Dendritic cell treated with granulocyte-macrophage colony-stimulating factor and Interleukin-4, amounts not matched to agents 40 ng/mL and 50 ng/mL, for 4 days (primary cell): ENCODE measurements at regions not wholly inside any gene's neighbourhood (a gene's known extent, or its start where the extent isn't known, plus 50 kb on each side); places are given as distances from the start of the nearest gene placed in this dataset.
"Not testable (repeated sequence)": the region's sequence is repeated elsewhere in the genome, so short reads cannot be mapped to it uniquely, and the experiment has no call there.

Experiments used
- H3K27ac Mint-ChIP-seq: one replicate; pipeline ENCODE4 v1.8.0; 2022; ENCODE audit warnings: mild to moderate bottlenecking, mixed read lengths
- H3K27me3 Mint-ChIP-seq: one replicate; pipeline ENCODE4 v1.8.0; 2022; ENCODE audit warnings: mild to moderate bottlenecking, mixed read lengths
- H3K36me3 Mint-ChIP-seq: one replicate; pipeline ENCODE4 v1.8.0; 2022; ENCODE audit warnings: low read depth, mixed read lengths
- H3K4me1 Mint-ChIP-seq: one replicate; pipeline ENCODE4 v1.8.0; 2022; ENCODE audit warnings: low read depth, mixed read lengths
- H3K4me3 Mint-ChIP-seq: one replicate; pipeline ENCODE4 v1.8.0; 2022; ENCODE audit warnings: mild to moderate bottlenecking, moderate library complexity, mixed read lengths
- H3K9me3 Mint-ChIP-seq: one replicate; pipeline ENCODE4 v1.8.0; 2022; ENCODE audit warnings: mixed read lengths
- intact Hi-C: fragments of 100-400 bp; cut with micrococcal nuclease; formaldehyde crosslinking; loops from one replicate; pipeline ENCODE4 v1.15.0; 2022

DNA sequence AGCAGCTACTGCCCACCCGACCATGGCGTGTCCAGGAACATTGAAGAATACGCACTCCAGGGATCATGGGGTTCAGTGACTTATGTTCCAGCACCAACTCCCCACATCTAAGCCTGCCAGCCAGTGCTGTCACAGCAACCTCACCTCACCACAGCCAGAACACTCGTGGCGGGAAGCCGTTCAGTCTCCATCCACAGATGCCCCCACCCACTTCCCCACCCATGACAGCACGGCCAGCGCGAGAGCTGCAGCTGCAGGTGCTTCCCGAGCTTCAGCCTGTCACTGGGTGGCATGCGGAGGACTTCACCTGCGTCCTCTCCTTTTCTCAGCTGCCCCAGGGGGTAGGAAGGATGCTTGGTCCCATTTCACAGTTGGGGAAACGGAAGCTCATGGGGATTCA lies 50.3 kb downstream of the RBFOX3 start:
- Mint-ChIP-seq H3K4me1 (peaks cover 13% of the 10 kb centered on the region), H3K9me3 (peaks cover 5% of the 10 kb centered on the region), H3K27ac (no peak overlapping the region), H3K36me3 (no peaks in the 10 kb centered on the region), H3K27me3 (peaks cover 51% of the 10 kb centered on the region), H3K4me3 (no peak overlapping the region)
- intact Hi-C loops, result no loop called here

DNA sequence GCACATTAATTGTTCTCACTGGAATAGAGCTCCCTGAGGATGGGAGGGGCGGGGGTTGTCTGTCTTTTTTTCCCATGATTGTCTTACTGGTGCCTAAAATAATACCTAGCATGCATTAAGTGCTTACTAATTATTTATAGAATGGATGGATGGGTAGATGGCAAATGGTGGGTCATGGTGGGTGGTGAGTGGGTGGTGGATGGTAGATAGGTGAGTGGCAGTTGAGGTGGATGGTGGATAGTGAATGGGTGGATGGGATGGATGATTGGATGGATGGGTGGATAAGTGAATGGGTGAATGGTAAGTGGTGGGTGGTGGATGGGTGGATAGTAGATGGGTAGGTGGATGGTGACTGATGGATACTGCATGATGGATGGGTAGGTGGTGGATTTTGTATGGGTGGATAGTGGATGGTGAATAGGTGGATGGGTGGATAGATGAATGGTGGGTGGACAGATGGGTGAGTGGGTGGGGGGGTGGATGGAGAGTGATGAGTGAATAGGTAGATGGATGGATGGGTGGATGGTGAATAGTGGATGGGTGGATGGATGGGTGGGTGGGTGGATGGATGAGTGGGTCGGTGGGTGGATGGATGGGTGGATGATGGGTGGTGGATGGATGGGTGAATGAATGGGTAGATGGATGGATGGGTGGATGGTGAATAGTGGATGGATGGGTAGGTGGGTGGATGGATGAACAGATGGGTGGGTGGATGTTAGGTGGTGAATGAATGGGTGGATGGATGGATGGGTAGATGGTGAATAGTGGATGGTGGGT lies 51.6 kb downstream of the RBFOX3 start:
- Mint-ChIP-seq H3K9me3 (peaks cover 11% of the 10 kb centered on the region), H3K4me1 (peaks cover 13% of the 10 kb centered on the region), H3K27me3 (peaks cover 47% of the 10 kb centered on the region), H3K36me3 (no peaks in the 10 kb centered on the region), H3K27ac (no peak overlapping the region), H3K4me3 (no peak overlapping the region)
- intact Hi-C loops, result no loop called here

DNA sequence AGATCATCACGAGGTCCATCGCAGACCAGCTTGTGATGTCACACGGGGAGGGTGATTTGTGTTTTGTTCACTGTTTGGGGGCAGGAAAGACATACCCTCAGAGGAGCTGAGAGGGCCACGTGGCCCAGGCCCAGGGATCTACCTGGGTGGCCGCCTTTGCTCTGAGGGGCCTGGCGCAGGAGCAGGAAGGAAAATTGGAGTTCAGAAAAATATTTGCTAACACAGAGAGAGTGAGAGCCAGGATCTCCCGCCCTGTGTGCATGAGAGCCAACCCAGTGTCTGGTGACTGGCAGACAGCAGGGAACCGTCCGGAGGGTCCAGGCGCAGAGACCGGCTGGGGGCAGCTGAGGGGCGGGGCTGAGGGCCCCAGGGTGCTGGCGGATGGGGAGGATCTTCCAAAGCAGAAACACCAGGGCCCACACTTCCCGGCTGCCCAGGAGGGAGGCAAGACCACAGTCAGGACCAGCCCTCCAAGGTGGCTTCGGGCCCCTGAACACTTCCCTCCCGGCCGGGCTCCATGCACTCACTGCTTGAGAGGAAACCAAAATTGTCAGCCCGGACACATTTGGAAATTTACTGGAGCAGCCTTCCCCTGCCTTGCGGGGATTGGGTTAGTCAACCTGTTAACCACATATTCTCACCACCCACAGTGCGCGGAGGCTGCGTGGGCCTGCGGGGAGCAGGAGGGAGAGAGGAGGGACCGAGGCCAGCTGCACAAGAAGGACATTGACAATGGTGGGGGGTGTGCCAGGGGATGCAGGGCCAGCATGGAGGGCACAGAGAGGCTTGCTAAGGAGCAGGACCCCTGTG lies 52.6 kb downstream of the RBFOX3 start:
- intact Hi-C loops, result no loop called here
- no peak overlapping the region for H3K27ac Mint-ChIP-seq
- peaks cover 39% of the 10 kb centered on the region for H3K27me3 Mint-ChIP-seq
- H3K9me3 Mint-ChIP-seq, result peaks cover 11% of the 10 kb centered on the region
- peaks cover 4% of the 10 kb centered on the region for H3K4me1 Mint-ChIP-seq
- H3K36me3 Mint-ChIP-seq, result no peaks in the 10 kb centered on the region
- no peak overlapping the region for H3K4me3 Mint-ChIP-seq

DNA sequence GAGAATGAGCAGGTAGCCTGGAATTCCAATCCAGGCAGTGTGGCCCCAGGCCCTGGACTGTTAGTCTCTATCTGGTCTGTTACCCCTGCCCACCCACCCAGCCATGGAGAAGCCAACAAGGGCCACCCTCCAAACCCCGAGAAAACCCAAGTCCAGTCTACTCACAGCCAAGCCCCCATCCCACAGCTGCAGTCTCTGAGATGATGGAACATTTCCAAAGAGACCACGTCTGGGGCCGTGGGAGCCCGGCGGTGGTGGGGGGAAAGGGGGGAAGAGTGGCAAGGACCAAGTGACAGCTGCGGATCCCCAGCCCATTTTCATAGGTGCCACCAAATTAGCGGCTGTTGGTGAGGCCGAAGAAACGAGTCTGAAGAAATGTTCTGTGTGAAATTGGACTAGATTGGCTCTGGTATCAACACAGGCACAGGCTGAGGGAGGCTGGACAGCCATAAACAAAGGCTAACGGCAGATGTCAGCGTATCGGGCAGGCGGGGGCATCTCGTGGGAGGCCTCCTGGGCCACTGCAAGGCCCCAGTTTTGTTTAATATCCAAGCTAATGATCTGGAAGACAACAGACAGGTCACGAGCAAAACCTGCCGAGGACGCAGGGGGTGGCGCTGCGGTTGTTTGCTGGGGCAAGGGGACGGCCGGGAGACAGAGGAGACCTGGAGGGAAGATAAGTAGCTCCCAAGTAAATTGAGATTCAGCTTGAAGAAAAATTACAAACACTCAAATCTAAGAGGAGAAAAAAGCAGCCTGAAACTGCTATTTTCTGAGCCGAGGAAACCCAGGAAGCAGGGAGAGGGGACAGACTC lies 53.4 kb downstream of the RBFOX3 start:
- H3K4me1 Mint-ChIP-seq, result no peaks in the 10 kb centered on the region
- H3K27me3 Mint-ChIP-seq, result peaks cover 31% of the 10 kb centered on the region
- peaks cover 11% of the 10 kb centered on the region for H3K9me3 Mint-ChIP-seq
- no peak overlapping the region for H3K27ac Mint-ChIP-seq
- intact Hi-C loops, result no loop called here
- H3K4me3 Mint-ChIP-seq, result no peak overlapping the region
- H3K36me3 Mint-ChIP-seq, result no peaks in the 10 kb centered on the region

DNA sequence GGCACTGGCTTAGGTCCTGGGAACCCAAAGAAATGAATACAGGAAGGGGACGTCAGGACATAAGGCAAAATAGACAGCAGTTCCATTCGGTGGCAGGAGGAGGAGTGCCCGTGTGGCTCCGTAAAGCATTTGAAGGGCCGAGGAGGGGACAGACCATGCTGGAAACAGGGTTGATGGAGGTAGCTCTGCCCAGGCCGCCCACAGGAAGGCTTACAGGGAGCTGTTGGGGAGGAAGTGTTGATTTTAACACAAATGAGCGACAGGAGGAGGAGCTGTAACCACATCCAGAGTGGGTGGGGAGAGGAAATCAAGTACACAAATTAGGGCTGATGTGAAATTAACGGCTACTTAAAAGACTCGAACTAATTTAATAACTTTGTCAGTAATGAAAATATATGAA lies 54.6 kb downstream of the RBFOX3 start:
- intact Hi-C loops, result no loop called here
- Mint-ChIP-seq H3K36me3 (no peaks in the 10 kb centered on the region), H3K27me3 (peaks cover 22% of the 10 kb centered on the region), H3K27ac (no peak overlapping the region), H3K4me1 (no peaks in the 10 kb centered on the region), H3K4me3 (no peak overlapping the region), H3K9me3 (peaks cover 11% of the 10 kb centered on the region)

DNA sequence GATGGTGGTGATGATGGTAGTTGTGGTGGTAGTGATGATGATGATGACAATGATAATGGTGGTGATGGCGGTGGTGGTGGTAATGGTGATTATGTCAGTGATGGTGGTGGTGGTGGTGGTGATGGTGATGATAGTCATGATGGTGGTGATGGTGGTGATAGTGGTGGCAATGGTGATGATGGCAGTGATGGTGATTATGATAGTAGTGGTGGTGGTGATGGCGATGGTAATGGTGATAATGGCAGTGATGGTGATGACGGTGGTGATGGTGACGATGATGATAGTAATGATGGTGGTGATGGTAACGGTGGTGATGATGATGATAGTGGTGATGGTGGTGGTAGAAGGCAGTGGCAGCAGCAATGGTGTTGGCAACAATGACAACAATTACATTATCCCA lies 55.3 kb downstream of the RBFOX3 start:
- Mint-ChIP-seq H3K4me1 (no peaks in the 10 kb centered on the region), H3K4me3 (no peak overlapping the region), H3K36me3 (no peaks in the 10 kb centered on the region), H3K27ac (no peak overlapping the region), H3K27me3 (peaks cover 20% of the 10 kb centered on the region), H3K9me3 (peaks cover 11% of the 10 kb centered on the region)
- intact Hi-C loops, result no loop called here

DNA sequence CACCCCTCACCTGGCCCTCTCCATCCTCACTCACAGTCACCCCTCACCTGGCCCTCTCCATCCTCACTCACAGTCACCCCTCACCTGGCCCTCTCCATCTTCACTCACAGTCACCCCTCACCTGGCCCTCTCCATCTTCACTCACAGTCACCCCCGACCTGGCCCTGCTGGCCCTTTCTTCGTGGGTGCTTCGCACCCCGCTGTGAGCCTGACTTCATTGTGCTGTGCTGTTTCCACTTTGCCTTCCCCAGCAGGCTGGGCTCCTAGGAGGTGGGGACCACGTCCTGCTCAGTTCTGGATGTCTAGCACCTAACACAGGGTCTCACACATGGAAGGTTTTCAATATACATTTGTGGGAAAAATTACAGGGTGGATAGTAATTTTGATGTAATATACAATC lies 56.5 kb downstream of the RBFOX3 start:
- H3K36me3 Mint-ChIP-seq, H3K4me1 Mint-ChIP-seq, H3K27ac Mint-ChIP-seq, intact Hi-C loops, H3K4me3 Mint-ChIP-seq: not testable (repeated sequence)
- Mint-ChIP-seq H3K27me3 (peaks cover 20% of the 10 kb centered on the region), H3K9me3 (peaks cover 11% of the 10 kb centered on the region)

DNA sequence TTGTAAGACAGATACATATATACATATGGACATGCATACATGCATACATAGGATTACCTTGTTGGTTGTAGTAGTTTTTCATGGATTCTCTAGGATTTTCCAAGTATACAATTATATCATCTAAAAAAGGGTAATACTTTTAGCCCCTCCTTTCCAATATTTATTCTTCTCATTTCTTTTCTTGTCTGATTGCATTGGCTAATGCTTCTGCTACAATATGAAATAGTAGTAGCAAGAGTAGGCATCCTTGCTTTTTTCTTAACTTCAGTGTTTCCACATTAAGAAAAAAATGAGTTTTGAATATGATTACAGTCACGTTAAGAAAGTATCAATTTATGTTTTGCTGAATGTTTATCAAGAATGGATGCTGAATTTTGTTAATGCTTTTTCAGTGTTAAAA lies 58.0 kb downstream of the RBFOX3 start:
- Mint-ChIP-seq H3K27ac (no peak overlapping the region), H3K4me1 (no peaks in the 10 kb centered on the region), H3K9me3 (peaks cover 11% of the 10 kb centered on the region), H3K36me3 (no peaks in the 10 kb centered on the region), H3K4me3 (no peak overlapping the region), H3K27me3 (peaks cover 18% of the 10 kb centered on the region)
- intact Hi-C loops, result no loop called here

DNA sequence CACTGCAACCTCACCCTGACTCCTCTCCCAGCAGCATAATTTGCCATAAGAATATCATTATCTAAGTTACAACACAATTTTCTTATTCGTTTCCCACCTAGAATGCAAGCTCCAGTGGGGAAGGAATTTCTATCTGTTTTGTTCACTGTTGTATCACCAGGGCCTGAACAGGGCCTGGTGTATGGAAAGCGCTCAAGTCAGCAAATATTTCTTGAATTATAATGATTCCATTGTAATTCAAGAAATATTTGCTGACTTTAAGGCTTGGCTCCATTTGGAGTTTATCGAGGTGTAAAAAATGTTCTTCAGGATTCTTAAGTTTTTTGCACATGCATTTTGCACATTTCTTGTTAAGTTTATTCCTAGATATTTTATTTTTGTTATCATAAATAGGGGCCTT lies 58.4 kb downstream of the RBFOX3 start:
- H3K27me3 Mint-ChIP-seq, result peaks cover 13% of the 10 kb centered on the region
- intact Hi-C loops, result no loop called here
- no peaks in the 10 kb centered on the region for H3K4me1 Mint-ChIP-seq
- no peak overlapping the region for H3K27ac Mint-ChIP-seq
- H3K9me3 Mint-ChIP-seq, result peaks cover 11% of the 10 kb centered on the region
- no peak overlapping the region for H3K4me3 Mint-ChIP-seq
- H3K36me3 Mint-ChIP-seq, result no peaks in the 10 kb centered on the region

DNA sequence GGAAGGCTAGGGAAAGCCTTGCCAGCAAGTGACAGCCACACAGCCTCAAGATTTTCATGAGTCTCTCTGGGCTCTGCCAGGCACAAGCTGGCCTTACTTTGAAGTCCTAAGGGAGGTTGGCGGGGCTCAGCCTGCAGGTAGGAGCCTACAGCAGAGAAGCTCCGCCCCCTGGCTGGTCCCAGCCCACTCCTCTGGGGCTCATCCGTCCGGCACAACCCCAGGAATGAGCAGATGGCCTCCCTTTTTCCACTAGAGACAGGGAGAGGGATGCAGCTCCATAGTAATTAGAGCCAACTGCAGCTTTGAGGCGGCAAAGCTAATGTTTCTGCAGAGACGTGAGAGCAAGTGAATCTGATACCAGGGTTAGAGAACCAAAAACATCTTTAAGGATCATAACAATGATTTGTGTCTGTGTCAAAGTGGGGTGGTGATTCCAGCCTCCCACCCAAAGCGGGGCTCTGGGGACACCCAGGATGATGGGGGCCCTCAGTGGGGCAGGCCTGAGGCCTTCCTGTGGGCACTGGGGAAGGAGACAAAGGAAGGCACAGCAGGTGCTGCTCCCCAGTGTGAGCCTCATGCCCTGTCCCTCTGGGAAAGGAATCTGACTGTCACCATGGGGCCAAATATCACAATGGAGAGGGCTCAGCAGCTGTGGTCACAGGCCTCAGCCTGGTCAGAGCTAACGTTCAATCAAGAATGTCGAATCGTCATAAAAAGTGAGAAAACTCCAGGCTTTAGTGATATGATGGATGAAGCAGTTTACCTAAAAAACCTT lies 61.5 kb downstream of the RBFOX3 start:
- H3K36me3 Mint-ChIP-seq, result no peaks in the 10 kb centered on the region
- H3K4me3 Mint-ChIP-seq, result no peak overlapping the region
- intact Hi-C loops, result no loop called here
- no peaks in the 10 kb centered on the region for H3K4me1 Mint-ChIP-seq
- H3K27me3 Mint-ChIP-seq, result no peaks in the 10 kb centered on the region
- no peaks in the 10 kb centered on the region for H3K9me3 Mint-ChIP-seq
- H3K27ac Mint-ChIP-seq, result no peak overlapping the region

DNA sequence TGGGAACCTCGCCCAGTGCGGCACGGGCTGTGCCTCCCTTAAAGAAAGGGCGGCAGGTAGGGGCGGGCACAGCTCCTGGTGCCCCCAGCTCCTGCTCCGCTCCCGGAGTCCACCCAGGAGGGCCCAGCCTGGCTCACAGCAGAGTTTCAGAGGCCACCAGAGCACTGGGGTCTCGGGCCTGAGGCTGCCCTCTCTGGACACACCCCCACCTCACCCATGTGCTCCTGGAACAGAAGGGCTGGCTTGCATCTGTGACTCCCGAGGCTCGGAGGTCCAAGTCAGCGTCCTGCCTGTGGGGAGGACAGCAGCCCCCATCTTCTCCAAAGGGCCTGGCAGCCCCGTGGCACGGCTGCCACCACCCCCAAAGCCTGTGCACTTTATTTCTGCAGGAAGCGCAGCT lies 62.7 kb downstream of the RBFOX3 start:
- no peaks in the 10 kb centered on the region for H3K36me3 Mint-ChIP-seq
- intact Hi-C loops, result no loop called here
- no peaks in the 10 kb centered on the region for H3K4me1 Mint-ChIP-seq
- no peak overlapping the region for H3K27ac Mint-ChIP-seq
- H3K4me3 Mint-ChIP-seq, result no peak overlapping the region
- no peaks in the 10 kb centered on the region for H3K9me3 Mint-ChIP-seq
- H3K27me3 Mint-ChIP-seq, result peaks cover 2% of the 10 kb centered on the region

DNA sequence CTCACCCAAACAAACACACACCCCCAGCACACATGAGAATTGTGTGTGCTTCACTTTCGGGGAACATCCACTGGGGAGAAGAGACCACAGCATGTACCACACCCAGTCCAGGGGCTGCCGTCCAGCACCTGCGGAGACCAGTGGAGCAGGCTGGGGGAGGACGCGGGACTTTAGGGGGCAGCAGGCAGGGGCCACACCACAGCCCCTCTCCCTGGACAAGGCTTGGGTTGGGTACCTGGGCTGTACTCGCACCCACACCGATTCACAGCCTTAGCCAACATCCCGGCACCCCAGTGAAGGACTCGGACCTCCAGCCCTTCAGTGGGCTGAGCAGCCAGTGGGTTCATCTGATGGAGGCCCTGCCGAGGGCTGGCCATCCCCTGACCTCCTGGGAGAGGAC lies 63.3 kb downstream of the RBFOX3 start:
- intact Hi-C loops, result no loop called here
- Mint-ChIP-seq H3K27me3 (peaks cover 2% of the 10 kb centered on the region), H3K9me3 (no peaks in the 10 kb centered on the region), H3K27ac (no peak overlapping the region), H3K4me1 (no peaks in the 10 kb centered on the region), H3K36me3 (no peaks in the 10 kb centered on the region), H3K4me3 (no peak overlapping the region)

DNA sequence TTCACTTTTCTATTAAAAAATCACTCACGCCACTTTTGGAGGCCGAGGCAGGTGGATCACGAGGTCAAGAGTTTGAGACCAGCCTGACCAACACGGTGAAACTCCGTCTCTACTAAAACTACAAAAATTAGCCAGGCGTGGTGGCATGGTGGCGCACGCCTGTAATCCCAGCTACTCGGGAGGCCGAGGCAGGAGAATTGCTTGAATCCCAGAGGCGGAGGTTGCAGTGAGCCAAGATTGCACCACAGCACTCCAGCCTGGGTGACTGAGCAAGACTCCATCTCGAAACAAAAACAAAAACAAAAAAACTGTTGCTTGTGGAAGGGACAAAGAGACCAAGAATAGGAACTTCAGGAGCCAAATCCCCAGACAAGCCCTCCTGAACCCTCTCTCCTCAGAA lies 63.7 kb downstream of the RBFOX3 start:
- H3K27me3 Mint-ChIP-seq, H3K4me3 Mint-ChIP-seq, H3K36me3 Mint-ChIP-seq, H3K27ac Mint-ChIP-seq, H3K9me3 Mint-ChIP-seq, H3K4me1 Mint-ChIP-seq, intact Hi-C loops: not testable (repeated sequence)
